Activated CD8-positive, alpha-beta T cell treated with anti-CD3 and anti-CD28 coated beads for 36 hours (primary cell): ENCODE measurements at regions not wholly inside any gene's neighbourhood (a gene's known extent, or its start where the extent isn't known, plus 50 kb on each side); places are given as distances from the start of the nearest gene placed in this dataset.

ENCODE experiments used
- ATAC-seq: fragments of 200-7000 bp; cut with Tn5 transposase; one replicate; pipeline ENCODE4 v1.10.0; 2021; ENCODE audit warnings: mild to moderate bottlenecking, moderate library complexity
- CTCF ChIA-PET: fragments of 350-600 bp; sonication (Branson Sonifier 250); formaldehyde crosslinking; loops from one replicate; lab custom pipeline; 2021; ENCODE audit warnings: antibody characterized with exemption; lab: Charles Lee
- POLR2A ChIA-PET: fragments of 350-600 bp; sonication (Branson Sonifier 250); formaldehyde crosslinking; loops from one replicate; lab custom pipeline; 2021; ENCODE audit warnings: antibody characterized with exemption; lab: Charles Lee
- DNase-seq: peaks from one replicate; pipeline ENCODE4 v3.0.0-alpha.2; 2020
- H3K27ac Mint-ChIP-seq: one replicate; pipeline ENCODE4 v1.8.0; 2021; ENCODE audit warnings: mild to moderate bottlenecking, mixed read lengths
- H3K27me3 Mint-ChIP-seq: one replicate; pipeline ENCODE4 v1.8.0; 2021; ENCODE audit warnings: mixed read lengths
- H3K36me3 Mint-ChIP-seq: one replicate; pipeline ENCODE4 v1.8.0; 2021; ENCODE audit warnings: low read depth, mixed read lengths
- H3K4me1 Mint-ChIP-seq: one replicate; pipeline ENCODE4 v1.8.0; 2021; ENCODE audit warnings: low read depth, mixed read lengths
- H3K4me3 Mint-ChIP-seq: one replicate; pipeline ENCODE4 v1.8.0; 2021; ENCODE audit warnings: mild to moderate bottlenecking, moderate library complexity, mixed read lengths
- H3K9me3 Mint-ChIP-seq: one replicate; pipeline ENCODE4 v1.8.0; 2021; ENCODE audit warnings: mixed read lengths
- CTCF ChIP-seq: fragments of 200-600 bp; IDR thresholded peaks from one replicate; pipeline ENCODE4 v1.8.0; 2022; ENCODE audit warnings: antibody characterized with exemption, mild to moderate bottlenecking
- intact Hi-C: fragments of 100-400 bp; cut with micrococcal nuclease; formaldehyde crosslinking; loops from one replicate; pipeline ENCODE4 v1.10.0; 2022

GRCh38 chr13:90880790-90881189, 466.7 kb upstream of the MIR17HG start:
- ChIA-PET CTCF (no interaction called here), POLR2A (no interaction called here)
- ATAC-seq (no peak), DNase-seq (no peak)
- no peak overlapping the region for H3K4me3 Mint-ChIP-seq
- intact Hi-C loops = no loop called here
- no peaks in the 10 kb centered on the region for H3K9me3 Mint-ChIP-seq
- H3K36me3 Mint-ChIP-seq = no peaks in the 10 kb centered on the region
- no peaks in the 10 kb centered on the region for H3K27me3 Mint-ChIP-seq
- no peak overlapping the region for H3K27ac Mint-ChIP-seq
- TF ChIP-seq CTCF = no peak
- no peaks in the 10 kb centered on the region for H3K4me1 Mint-ChIP-seq

GRCh38 chr13:90882551-90882950, 464.9 kb upstream of the MIR17HG start:
- Mint-ChIP-seq H3K27ac (no peak overlapping the region), H3K4me1 (no peaks in the 10 kb centered on the region), H3K4me3 (no peak overlapping the region), H3K9me3 (no peaks in the 10 kb centered on the region), H3K36me3 (no peaks in the 10 kb centered on the region), H3K27me3 (no peaks in the 10 kb centered on the region)
- ChIA-PET CTCF (interaction anchor here (1.5 kb wide), 1 partner anchor 15 kb away, joined by 3 read pairs; no protein-coding TSS in a partner anchor), POLR2A (no interaction called here)
- intact Hi-C loops = no loop called here
- DNase-seq (no peak), ATAC-seq (no peak)
- TF ChIP-seq CTCF = no peak

- POLR2A ChIA-PET = no interaction called here
- H3K4me3 Mint-ChIP-seq = no peak overlapping the region
- CTCF ChIA-PET = no interaction called here
- no peak overlapping the region for H3K27ac Mint-ChIP-seq
- no peaks in the 10 kb centered on the region for H3K4me1 Mint-ChIP-seq
- H3K9me3 Mint-ChIP-seq = no peaks in the 10 kb centered on the region
- no peak for TF ChIP-seq CTCF
- no peaks in the 10 kb centered on the region for H3K27me3 Mint-ChIP-seq
- intact Hi-C loops = no loop called here
- ATAC-seq (no peak), DNase-seq (no peak)
- no peaks in the 10 kb centered on the region for H3K36me3 Mint-ChIP-seq
Measured at GRCh38 chr13:90883592-90883991, 463.9 kb upstream of the MIR17HG start.

- intact Hi-C loops = no loop called here
- ChIA-PET CTCF (no interaction called here), POLR2A (no interaction called here)
- H3K4me3 Mint-ChIP-seq = no peak overlapping the region
- H3K9me3 Mint-ChIP-seq = no peaks in the 10 kb centered on the region
- no peaks in the 10 kb centered on the region for H3K36me3 Mint-ChIP-seq
- ATAC-seq (no peak), DNase-seq (no peak)
- H3K4me1 Mint-ChIP-seq = no peaks in the 10 kb centered on the region
- no peak overlapping the region for H3K27ac Mint-ChIP-seq
- H3K27me3 Mint-ChIP-seq = no peaks in the 10 kb centered on the region
- no peak for TF ChIP-seq CTCF
Measured at GRCh38 chr13:90884066-90884465, 463.4 kb upstream of the MIR17HG start.

- intact Hi-C loops = no loop called here
- H3K27ac Mint-ChIP-seq = no peak overlapping the region
- ChIA-PET CTCF (no interaction called here), POLR2A (no interaction called here)
- no peak for DNase-seq
- H3K9me3 Mint-ChIP-seq = no peaks in the 10 kb centered on the region
- no peaks in the 10 kb centered on the region for H3K36me3 Mint-ChIP-seq
- no peaks in the 10 kb centered on the region for H3K4me1 Mint-ChIP-seq
- H3K27me3 Mint-ChIP-seq = no peaks in the 10 kb centered on the region
- no peak for TF ChIP-seq CTCF
- ATAC-seq = no peak
- H3K4me3 Mint-ChIP-seq = no peak overlapping the region
Measured at GRCh38 chr13:90889906-90890834, 457.3 kb upstream of the MIR17HG start.
